HG02759 (cell line): ENCODE measurements at regions not wholly inside any gene's neighbourhood (a gene's known extent, or its start where the extent isn't known, plus 50 kb on each side); places are given as distances from the start of the nearest gene placed in this dataset.
"Not testable (repeated sequence)": the region's sequence is repeated elsewhere in the genome, so short reads cannot be mapped to it uniquely, and the experiment has no call there.

ENCODE experiments used
- ATAC-seq: cut with Tn5 transposase; IDR thresholded peaks from one replicate; pipeline ENCODE4 v1.9.1; 2021; ENCODE audit warnings: mild to moderate bottlenecking, moderate library complexity; ENCODE audit not compliant: unreplicated experiment

GRCh38 chr10:30765022-30765615, 135.6 kb upstream of the LYZL2 start:
- ATAC-seq = no peak

- no peak for ATAC-seq
Measured at GRCh38 chr10:30763918-30764317, 134.4 kb upstream of the LYZL2 start.

- ATAC-seq = no peak
Measured at GRCh38 chr10:30762620-30763019, 133.1 kb upstream of the LYZL2 start.

- ATAC-seq = no peak
Measured at GRCh38 chr10:30759423-30759822, 129.9 kb upstream of the LYZL2 start.

GRCh38 chr10:30758338-30758737, 128.8 kb upstream of the LYZL2 start:
- no peak for ATAC-seq

- ATAC-seq = no peak
Measured at GRCh38 chr10:30756896-30757295, 127.3 kb upstream of the LYZL2 start.

- ATAC-seq = no peak
Measured at GRCh38 chr10:30756151-30756550, 126.6 kb upstream of the LYZL2 start.

GRCh38 chr10:30755441-30755953, 125.9 kb upstream of the LYZL2 start:
- no peak for ATAC-seq

GRCh38 chr10:30752481-30752881, 122.9 kb upstream of the LYZL2 start:
- no peak for ATAC-seq

- ATAC-seq = peak; percentile 75
Measured at GRCh38 chr10:30751678-30752331, 122.3 kb upstream of the LYZL2 start.

- ATAC-seq = peak; percentile 52
Measured at GRCh38 chr10:30750971-30751677, 121.6 kb upstream of the LYZL2 start.

GRCh38 chr10:30749385-30749784, 119.8 kb upstream of the LYZL2 start:
- ATAC-seq = no peak

- no peak for ATAC-seq
Measured at GRCh38 chr10:30748152-30748973, 118.8 kb upstream of the LYZL2 start.

- ATAC-seq = no peak
Measured at GRCh38 chr10:30747633-30748032, 118.1 kb upstream of the LYZL2 start.

GRCh38 chr10:30745953-30746352, 116.4 kb upstream of the LYZL2 start:
- ATAC-seq = no peak

- no peak for ATAC-seq
Measured at GRCh38 chr10:30744106-30744505, 114.6 kb upstream of the LYZL2 start.

- ATAC-seq = no peak
Measured at GRCh38 chr10:30743586-30743985, 114.0 kb upstream of the LYZL2 start.

GRCh38 chr10:30742471-30742870, 112.9 kb upstream of the LYZL2 start:
- ATAC-seq = peak; percentile 83

- ATAC-seq = not testable (repeated sequence)
Measured at GRCh38 chr10:30740774-30741173, 111.2 kb upstream of the LYZL2 start.

GRCh38 chr10:30738416-30738815, 108.9 kb upstream of the LYZL2 start:
- ATAC-seq = no peak

GRCh38 chr10:30737931-30738391, 108.4 kb upstream of the LYZL2 start:
- peak; percentile 43 for ATAC-seq
